Activated CD4-positive, alpha-beta T cell treated with anti-CD3 and anti-CD28 coated beads, Interleukin-2, Interleukin-6, amounts not matched to agents 100 ng/mL and 50 ng/mL, durations not matched to agents 16 hours and 8 hours (primary cell): ENCODE measurements at regions not wholly inside any gene's neighbourhood (a gene's known extent, or its start where the extent isn't known, plus 50 kb on each side); places are given as distances from the start of the nearest gene placed in this dataset.

Experiments
- DNase-seq: peaks from one replicate; pipeline ENCODE4 v3.0.0-alpha.2; 2020

- no peak for DNase-seq
Observed at GRCh38 chr16:86041807-86042206, 142.8 kb downstream of the IRF8 start.

- no peak for DNase-seq
Observed at GRCh38 chr16:86042393-86042792, 143.4 kb downstream of the IRF8 start.

- no peak for DNase-seq
Observed at GRCh38 chr16:86042996-86043725, 144.2 kb downstream of the IRF8 start.

- peak; percentile 36 for DNase-seq
Observed at GRCh38 chr16:86044241-86044671, 145.3 kb downstream of the IRF8 start.

GRCh38 chr16:86044881-86045590 is 146.1 kb downstream of the IRF8 start:
- peak; percentile 14 for DNase-seq

DNA sequence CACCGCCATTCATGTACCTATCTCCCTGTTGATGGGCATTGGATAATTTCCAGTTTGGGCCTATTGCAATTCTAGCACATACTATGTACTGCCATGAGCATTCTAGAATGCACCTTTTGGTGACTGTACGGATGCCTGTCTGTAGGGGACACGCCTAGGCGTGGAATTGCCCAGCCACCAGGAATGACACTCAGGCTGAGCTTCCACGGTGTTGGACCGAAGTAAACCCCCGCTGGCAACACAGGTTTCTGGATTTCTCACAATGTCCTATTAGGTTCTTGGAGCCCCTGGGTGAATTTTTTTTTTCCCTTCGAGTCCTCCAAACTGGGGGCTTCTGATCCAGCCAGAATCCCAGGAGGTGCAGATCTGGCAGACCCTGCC is 146.6 kb downstream of the IRF8 start:
- no peak for DNase-seq

DNA sequence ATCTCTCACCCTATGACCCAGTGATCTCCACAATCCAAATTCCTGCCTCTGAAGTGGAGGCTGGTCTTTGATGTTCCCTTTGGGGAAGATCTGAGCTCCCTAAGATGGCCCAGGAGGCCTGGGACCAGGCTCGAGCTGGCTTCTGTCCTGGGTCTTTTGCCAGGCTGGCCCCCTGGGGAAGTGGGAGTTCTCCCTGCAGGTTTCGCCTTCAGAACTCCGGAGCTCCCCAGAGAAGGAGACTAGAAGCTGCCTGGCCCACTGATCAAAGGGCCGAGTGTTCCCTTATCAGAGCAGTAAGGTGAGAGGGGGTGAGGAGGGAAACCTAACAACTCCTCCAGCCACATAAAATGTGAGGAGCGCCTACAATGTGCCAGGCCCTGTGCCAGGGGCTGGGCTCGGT is 147.1 kb downstream of the IRF8 start:
- DNase-seq, result no peak

DNA sequence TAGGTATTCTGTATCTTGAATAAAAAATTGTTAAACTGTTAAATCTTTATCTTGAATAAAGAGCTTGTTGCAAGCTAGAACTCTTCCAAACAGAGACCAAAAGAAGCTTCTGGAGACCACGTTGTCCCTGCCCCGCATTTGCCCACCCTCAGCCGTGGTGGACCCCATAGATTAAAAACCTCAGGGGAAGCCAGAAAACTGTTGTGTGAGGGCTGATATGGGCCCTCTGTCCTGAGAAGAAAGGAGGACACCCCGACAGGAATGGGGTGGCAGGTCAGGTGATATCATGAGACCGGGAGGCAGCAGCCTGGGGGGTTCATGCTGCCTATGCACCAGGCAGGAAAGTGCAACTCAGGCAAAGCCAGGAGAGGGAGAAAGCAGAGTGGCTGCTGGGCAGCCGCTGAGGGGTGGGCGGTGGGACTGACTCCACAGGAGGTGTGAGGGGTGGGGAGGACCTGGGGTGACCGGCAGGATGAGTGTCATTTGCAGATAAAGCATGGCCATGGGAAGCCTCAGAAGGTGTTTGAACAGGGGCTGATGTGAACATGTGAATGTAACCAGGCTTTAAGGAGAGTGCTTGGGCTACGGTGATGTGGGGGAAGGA is 147.8 kb downstream of the IRF8 start:
- no peak for DNase-seq

GRCh38 chr16:86048221-86048620 is 149.3 kb downstream of the IRF8 start:
- DNase-seq, result no peak

DNA sequence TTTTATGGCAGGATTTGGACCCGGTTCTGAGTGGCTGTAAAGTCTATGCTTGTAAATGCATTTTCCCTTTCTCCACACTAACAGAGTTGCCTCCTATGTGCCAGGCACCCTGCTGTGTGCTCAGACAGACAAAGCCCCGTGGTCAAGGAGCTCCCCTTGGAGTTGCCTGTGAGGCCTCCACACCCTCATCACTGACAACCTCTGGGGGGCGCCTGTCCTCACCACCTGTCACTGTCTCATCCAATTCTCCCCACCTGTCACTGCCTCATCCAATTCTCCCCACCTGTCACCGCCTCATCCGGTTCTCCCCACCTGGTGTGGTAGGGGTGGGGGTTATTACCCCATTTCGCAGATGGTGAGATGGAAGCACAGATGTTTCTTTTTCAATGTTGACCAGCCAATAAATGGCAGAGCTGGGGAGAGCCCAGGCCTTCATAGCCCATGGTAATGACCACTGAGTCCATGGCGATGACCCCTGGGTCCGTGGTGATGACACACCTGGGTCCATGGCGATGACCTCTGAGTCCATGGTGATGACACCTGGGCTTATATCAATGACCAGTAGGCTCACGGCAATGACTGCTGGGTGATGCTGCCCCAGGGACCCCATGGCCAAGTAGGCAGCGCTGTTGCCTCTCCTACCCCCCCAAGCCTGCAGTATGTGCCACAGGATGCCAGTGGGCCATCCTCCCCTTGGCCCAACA is 150.1 kb downstream of the IRF8 start:
- DNase-seq, result peak; percentile 14

DNA sequence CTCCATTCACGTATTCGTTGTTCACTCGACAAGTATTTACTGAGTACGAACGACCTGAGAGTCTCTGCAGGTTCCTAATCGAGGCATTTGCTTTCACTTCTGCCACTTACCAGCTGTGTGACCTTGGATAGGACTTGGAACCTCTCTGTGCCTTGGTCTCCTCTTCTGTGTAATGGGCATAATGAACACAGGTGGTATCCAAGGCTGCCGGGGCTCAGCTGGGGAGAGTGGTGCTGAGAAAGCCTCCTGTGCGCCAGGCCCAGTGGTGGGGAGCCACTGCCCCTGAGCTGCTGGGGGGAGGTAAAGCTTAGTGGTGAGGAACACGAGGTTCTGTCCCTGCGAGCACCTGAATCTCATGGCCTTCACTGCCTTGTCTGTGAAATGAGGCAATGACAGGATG is 150.7 kb downstream of the IRF8 start:
- DNase-seq, result no peak

- DNase-seq, result no peak
Observed at GRCh38 chr16:86050111-86050510, 151.1 kb downstream of the IRF8 start.

DNA sequence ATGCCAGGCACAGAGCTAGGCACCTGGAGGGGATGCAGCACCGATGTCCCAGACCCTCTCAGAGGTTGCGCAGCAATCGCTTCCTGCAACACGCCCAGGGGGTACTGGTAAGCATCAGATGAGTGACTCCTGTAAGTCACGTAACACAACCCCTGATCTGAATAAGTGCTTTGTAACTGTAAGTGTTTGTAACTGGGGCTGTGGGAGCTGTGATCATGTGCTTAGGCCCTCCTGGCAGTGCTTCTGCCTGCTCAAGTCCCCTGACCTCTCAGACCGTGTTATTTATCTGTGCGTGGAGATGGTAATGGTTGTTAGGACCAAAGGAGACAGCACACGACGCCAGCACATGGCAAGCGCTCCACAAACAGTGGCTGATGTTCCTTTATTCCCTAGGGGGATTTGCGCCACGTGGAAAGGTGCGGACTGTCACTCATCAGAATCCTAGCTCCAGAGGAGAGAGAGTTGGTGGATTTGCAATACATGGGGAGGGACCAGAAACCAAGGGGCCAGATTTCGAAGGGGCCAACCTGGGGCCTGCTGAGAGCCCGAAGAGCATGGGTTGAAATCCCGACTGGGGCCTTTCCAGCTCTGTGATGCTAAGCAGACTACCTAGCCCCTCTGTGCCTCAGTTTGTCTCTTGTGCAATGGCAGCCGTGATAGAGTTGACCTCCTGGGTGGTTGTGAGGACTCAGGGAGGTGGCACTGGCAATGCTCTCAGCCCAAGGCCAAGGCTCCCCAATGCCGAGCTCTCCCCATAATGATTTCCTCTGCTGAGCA is 151.8 kb downstream of the IRF8 start:
- no peak for DNase-seq

DNA sequence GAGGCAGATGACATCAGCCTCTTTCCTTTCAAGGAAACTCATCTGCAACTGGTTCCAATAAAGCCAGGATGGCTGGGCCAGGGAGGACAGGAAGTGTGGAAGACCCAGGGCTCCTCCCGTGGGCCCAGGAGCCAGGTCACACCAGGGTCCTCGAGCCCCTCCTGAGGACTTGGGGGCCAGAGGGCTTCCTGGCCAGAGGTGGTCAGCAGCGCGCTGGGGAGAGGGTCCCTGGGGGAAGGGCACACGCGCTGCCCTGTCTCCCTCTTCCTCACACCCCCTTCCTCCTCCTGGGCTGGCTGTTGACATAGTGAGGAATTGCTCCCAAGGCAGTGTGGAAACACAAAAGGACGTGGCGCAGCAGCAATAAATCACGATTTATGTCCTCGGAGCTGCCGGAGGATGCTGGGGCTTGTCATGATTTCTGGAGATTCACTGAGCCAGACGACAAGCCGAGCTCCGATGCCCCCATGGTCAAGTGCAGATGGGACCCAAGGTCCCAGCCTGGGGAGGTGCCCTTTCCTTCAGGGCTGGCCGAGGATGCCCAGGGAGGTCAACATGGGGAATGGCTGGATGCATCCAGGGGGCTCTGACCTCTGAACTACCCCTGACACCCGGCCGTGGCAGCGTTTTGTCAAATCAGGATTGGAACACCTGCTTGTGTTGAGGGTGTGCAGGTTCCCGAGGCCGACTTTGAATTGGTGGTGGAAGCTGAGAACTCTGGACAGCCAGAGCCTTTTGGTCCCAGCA is 152.6 kb downstream of the IRF8 start:
- DNase-seq, result no peak

DNA sequence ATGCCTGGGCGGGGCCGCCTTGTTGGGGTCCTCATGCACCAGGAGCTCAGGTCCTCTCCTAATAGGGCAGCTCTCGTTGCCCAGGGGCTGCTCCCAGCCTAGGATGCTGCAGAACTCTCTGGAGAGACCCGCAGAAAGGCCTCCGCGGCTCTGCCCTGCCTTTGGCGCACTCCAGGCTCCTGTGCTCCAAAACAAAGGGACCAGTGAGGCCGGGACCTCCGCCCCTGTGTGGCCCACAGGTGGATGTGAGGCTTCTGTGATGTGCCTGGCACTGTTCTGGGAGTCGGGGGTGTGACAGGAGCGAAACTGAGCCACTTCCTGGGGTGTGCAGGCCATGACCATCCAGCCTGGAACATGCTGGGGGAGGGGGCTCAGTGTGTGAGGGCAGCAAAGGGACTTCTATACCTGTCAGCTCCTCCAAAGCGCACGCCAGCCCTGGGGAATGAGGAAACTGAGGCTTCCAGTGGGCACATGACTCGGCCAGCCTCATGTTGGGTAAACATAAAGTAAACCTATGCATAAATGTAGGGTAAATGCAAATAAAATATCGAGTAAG is 153.2 kb downstream of the IRF8 start:
- DNase-seq, result no peak

- DNase-seq, result no peak
Observed at GRCh38 chr16:86052926-86053325, 154.0 kb downstream of the IRF8 start.

DNA sequence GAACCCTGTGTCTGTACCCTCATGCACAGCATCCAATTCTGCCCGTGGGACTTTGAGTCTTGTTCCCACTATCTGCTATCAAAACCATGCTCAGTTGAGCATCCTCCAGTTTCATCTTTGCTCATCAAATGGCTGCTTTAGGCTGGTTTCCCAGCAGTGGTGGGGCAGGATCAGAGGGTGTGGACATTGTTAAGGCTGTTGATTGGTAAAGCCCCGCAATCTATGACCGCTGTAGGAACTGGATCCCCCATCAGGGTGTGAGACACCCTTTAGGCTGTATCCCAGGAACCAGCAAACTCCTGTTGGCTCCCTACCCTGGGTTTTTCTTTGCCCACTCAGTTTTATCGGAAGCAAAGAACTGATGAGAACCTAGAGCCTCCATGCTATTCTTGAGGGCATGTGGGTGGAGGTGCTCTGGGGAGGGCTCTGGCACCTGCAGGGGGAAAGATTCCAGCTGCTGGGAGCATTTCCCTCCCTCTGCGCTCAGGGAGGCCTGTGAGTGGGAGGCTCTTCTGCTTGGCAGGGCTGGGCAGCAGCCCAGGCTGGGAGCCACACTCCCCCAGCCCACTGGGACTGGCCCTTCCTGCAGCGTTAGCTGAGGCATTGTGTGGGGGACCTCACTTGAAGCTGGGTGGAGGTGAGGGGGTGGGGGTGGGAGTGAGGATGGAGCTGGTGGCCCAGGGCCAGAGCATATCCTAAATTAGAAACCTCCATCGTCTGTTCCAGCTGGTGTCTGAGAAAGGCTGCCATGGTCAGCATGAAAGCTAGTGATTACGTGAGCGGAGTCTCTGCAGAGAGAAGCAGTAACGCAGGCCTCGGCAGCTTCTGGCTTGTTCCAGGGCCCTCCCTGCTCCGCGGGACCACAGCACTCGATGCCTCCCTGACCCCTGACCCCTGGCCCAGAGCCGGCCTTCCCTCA is 160.6 kb downstream of the IRF8 start:
- no peak for DNase-seq

DNA sequence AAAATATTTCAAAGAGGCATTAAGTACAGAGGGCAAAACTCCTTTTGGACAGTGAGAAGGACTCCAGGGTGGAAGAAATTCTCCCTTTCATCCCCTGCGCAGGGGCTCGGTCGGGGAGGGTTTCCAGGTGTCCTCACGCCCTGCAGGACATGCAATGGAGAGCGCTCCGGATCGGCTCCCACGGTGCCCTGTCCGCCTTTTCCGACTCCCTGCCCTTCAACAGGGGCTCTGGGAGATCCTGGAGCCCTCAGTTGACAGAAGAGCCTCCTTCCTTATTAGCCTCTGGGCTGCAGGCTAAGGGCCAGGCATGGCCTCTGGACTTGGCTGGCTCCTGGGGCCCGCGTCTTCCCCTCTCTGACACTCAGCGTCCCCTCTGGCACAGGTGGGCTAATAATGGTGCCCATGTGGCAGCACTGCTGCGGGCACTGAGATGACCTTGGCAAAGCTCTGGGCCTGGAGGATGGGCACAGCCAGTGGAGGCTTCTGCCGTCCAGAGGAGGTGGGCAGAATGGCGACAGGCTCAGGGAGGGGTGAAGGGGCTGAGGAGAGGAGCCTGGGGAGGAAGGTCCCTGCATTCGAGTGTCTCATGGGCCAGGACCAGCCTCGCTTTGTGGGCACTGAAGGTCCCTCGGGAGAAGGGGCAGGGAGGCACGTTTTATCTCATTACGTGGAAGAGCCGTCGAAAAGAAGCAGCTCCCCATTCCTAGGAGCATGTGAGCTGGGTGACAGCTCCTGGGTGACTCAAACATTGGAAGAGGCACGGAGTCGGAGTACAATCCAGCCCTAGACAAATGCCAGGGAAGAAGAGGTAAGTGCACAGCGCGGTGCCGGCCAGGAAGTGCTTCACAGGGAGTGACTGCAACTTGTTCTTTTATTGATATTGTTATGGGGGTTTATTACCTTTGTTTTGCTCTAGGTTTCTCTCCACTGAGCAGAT is 161.7 kb downstream of the IRF8 start:
- DNase-seq, result no peak

GRCh38 chr16:86061318-86061695 is 162.3 kb downstream of the IRF8 start:
- no peak for DNase-seq
